ENCODE measurements at regions not wholly inside any gene's neighbourhood (a gene's known extent, or its start where the extent isn't known, plus 50 kb on each side); places are given as distances from the start of the nearest gene placed in this dataset.

DNA sequence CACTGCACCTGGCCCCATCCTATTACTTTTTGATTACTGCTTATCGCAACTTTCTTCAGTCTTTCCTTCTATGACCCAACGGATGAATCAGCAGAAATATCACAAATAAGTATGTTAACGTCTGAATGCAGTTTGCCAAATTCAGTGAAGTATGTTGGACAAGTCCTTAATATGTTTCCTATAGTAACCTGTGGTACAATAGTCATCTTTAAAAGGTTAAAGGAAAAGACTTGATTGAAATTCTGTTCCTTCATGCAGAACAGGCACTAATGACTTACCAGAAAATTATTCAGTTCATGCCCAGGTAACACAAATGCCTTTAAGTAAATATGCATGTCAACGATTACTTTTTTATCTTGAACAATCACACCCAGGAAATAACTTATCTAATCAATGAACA is 242.6 kb downstream of the KCTD12 start:
- TF ChIP-seq EZH2 (IDR thresholded peaks at IDR 0.05; ENCODE audit: low read length): no peak
- TF ChIP-seq, protein P1, sequence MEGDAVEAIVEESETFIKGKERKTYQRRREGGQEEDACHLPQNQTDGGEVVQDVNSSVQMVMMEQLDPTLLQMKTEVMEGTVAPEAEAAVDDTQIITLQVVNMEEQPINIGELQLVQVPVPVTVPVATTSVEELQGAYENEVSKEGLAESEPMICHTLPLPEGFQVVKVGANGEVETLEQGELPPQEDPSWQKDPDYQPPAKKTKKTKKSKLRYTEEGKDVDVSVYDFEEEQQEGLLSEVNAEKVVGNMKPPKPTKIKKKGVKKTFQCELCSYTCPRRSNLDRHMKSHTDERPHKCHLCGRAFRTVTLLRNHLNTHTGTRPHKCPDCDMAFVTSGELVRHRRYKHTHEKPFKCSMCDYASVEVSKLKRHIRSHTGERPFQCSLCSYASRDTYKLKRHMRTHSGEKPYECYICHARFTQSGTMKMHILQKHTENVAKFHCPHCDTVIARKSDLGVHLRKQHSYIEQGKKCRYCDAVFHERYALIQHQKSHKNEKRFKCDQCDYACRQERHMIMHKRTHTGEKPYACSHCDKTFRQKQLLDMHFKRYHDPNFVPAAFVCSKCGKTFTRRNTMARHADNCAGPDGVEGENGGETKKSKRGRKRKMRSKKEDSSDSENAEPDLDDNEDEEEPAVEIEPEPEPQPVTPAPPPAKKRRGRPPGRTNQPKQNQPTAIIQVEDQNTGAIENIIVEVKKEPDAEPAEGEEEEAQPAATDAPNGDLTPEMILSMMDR (optimal IDR thresholded peaks at IDR 0.05 in 1 of 3, IDR thresholded peaks at IDR 0.05 in 1 of 3, conservative IDR thresholded peaks at IDR 0.05 in 1 of 3; ENCODE audit: extremely low read depth in 1 of 3, insufficient read depth in 2 of 3, low read length in 3 of 3): no peak
- H3K9me1 ChIP-seq (ENCODE audit: control insufficient read depth, extremely low read depth, insufficient read depth, low read length): no peaks in the 10 kb centered on the region
- no peak for DNase-seq (ENCODE audit: low read depth, low spot score)
- no peaks in the 10 kb centered on the region for H3K36me3 ChIP-seq (ENCODE audit: control insufficient read depth in 2 of 2, extremely low read depth in 1 of 2, insufficient read depth in 2 of 2, low read length in 2 of 2)
- no peaks in the 10 kb centered on the region for H4K20me1 ChIP-seq (ENCODE audit: control insufficient read depth, extremely low read depth, insufficient read depth, low read length)
- no peak overlapping the region for H3K4me2 ChIP-seq (ENCODE audit: control insufficient read depth, extremely low read depth, insufficient read depth, low read depth, low read length)
- FAIRE-seq: no peak
- H3K4me3 ChIP-seq (ENCODE audit: control insufficient read depth in 2 of 3, extremely low read depth in 1 of 3, insufficient read depth in 2 of 3, low read depth in 1 of 3, low read length in 3 of 3): no peak overlapping the region
- H3K79me2 ChIP-seq (ENCODE audit: control insufficient read depth, insufficient read depth, low read length): no peaks in the 10 kb centered on the region
- no peak overlapping the region for H3K27ac ChIP-seq (ENCODE audit: control insufficient read depth, insufficient read depth, low read length)
- no peak overlapping the region for H3K9ac ChIP-seq (ENCODE audit: control insufficient read depth, extremely low read depth, insufficient read depth, low read length)
- no peaks in the 10 kb centered on the region for H3K4me1 ChIP-seq (ENCODE audit: control insufficient read depth, extremely low read depth, insufficient read depth, low read length)
- H3K27me3 ChIP-seq (ENCODE audit: control insufficient read depth, extremely low read depth, insufficient read depth, low read length): peaks cover 2% of the 10 kb centered on the region
- dilution Hi-C loops (cut with MboI; ENCODE audit: extremely low pct_ligation_motif_present, low sequenced_read_pairs): no loop called here
- no peaks in the 10 kb centered on the region for H3K9me3 ChIP-seq (ENCODE audit: control insufficient read depth, low read depth, low read length)
- no peak overlapping the region for H2AFZ ChIP-seq (ENCODE audit: control insufficient read depth, low read length)

DNA sequence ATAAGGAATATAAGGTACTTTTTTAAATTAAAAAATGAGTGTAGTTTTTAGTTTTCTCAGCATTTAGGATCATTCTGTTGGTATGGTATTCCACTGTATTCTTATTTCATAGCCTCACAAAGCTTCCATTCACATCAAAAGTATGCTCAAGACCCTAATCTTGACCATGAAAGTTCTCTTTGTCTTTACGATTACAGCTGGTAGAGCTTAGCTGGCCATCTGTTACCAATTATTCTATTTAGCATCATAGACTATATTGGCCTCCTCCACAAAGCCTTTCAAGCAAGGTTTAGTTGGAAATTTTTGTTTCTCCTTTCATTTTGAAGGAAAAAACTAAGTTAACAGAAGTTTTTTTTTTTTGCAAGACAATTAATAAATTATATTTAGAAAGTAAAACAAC is 245.1 kb downstream of the KCTD12 start:
- no peaks in the 10 kb centered on the region for H3K4me1 ChIP-seq (ENCODE audit: control insufficient read depth, extremely low read depth, insufficient read depth, low read length)
- no peak overlapping the region for H3K27ac ChIP-seq (ENCODE audit: control insufficient read depth, insufficient read depth, low read length)
- FAIRE-seq (no peak), DNase-seq (ENCODE audit: low read depth, low spot score) (no peak)
- H3K79me2 ChIP-seq (ENCODE audit: control insufficient read depth, insufficient read depth, low read length): no peaks in the 10 kb centered on the region
- H3K9me3 ChIP-seq (ENCODE audit: control insufficient read depth, low read depth, low read length): no peaks in the 10 kb centered on the region
- no peak for TF ChIP-seq EZH2 (IDR thresholded peaks at IDR 0.05; ENCODE audit: low read length)
- peaks cover 2% of the 10 kb centered on the region for H3K27me3 ChIP-seq (ENCODE audit: control insufficient read depth, extremely low read depth, insufficient read depth, low read length)
- H3K9me1 ChIP-seq (ENCODE audit: control insufficient read depth, extremely low read depth, insufficient read depth, low read length): no peaks in the 10 kb centered on the region
- dilution Hi-C loops (cut with MboI; ENCODE audit: extremely low pct_ligation_motif_present, low sequenced_read_pairs): no loop called here
- H3K4me2 ChIP-seq (ENCODE audit: control insufficient read depth, extremely low read depth, insufficient read depth, low read depth, low read length): no peak overlapping the region
- no peak overlapping the region for H3K4me3 ChIP-seq (ENCODE audit: control insufficient read depth in 2 of 3, extremely low read depth in 1 of 3, insufficient read depth in 2 of 3, low read depth in 1 of 3, low read length in 3 of 3)
- H4K20me1 ChIP-seq (ENCODE audit: control insufficient read depth, extremely low read depth, insufficient read depth, low read length): no peaks in the 10 kb centered on the region
- no peaks in the 10 kb centered on the region for H3K36me3 ChIP-seq (ENCODE audit: control insufficient read depth in 2 of 2, extremely low read depth in 1 of 2, insufficient read depth in 2 of 2, low read length in 2 of 2)
- H3K9ac ChIP-seq (ENCODE audit: control insufficient read depth, extremely low read depth, insufficient read depth, low read length): no peak overlapping the region
- H2AFZ ChIP-seq (ENCODE audit: control insufficient read depth, low read length): no peak overlapping the region

DNA sequence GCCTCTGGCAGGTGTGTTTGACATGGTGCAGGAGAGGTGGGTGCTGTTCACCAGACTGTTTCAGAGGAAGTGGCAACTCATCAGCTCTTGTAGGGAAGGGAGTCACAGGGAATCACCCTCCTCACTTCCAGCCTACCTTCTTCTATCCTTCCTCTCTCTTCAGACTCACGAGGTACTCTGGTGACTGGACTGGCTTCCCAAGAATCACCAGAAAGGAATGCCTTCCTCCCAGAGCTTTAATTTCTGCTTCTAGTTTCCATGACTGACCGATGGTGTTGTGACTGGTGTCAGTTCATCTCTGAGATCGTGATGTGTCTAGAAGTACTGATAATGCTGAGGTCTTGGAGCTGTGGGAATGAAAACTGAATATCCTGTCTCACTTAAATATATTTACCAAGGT is 247.3 kb downstream of the KCTD12 start:
- no peaks in the 10 kb centered on the region for H3K79me2 ChIP-seq (ENCODE audit: control insufficient read depth, insufficient read depth, low read length)
- H3K9ac ChIP-seq (ENCODE audit: control insufficient read depth, extremely low read depth, insufficient read depth, low read length): no peak overlapping the region
- TF ChIP-seq, protein P1 (optimal IDR thresholded peaks at IDR 0.05 in 1 of 3, IDR thresholded peaks at IDR 0.05 in 1 of 3, conservative IDR thresholded peaks at IDR 0.05 in 1 of 3; ENCODE audit: extremely low read depth in 1 of 3, insufficient read depth in 2 of 3, low read length in 3 of 3): no peak
- TF ChIP-seq EZH2 (IDR thresholded peaks at IDR 0.05; ENCODE audit: low read length): no peak
- no peaks in the 10 kb centered on the region for H3K36me3 ChIP-seq (ENCODE audit: control insufficient read depth in 2 of 2, extremely low read depth in 1 of 2, insufficient read depth in 2 of 2, low read length in 2 of 2)
- no peaks in the 10 kb centered on the region for H4K20me1 ChIP-seq (ENCODE audit: control insufficient read depth, extremely low read depth, insufficient read depth, low read length)
- H3K9me1 ChIP-seq (ENCODE audit: control insufficient read depth, extremely low read depth, insufficient read depth, low read length): no peaks in the 10 kb centered on the region
- H3K4me2 ChIP-seq (ENCODE audit: control insufficient read depth, extremely low read depth, insufficient read depth, low read depth, low read length): no peak overlapping the region
- H3K4me1 ChIP-seq (ENCODE audit: control insufficient read depth, extremely low read depth, insufficient read depth, low read length): no peaks in the 10 kb centered on the region
- no peak overlapping the region for H2AFZ ChIP-seq (ENCODE audit: control insufficient read depth, low read length)
- no peak overlapping the region for H3K4me3 ChIP-seq (ENCODE audit: control insufficient read depth in 2 of 3, extremely low read depth in 1 of 3, insufficient read depth in 2 of 3, low read depth in 1 of 3, low read length in 3 of 3)
- FAIRE-seq: no peak
- dilution Hi-C loops (cut with MboI; ENCODE audit: extremely low pct_ligation_motif_present, low sequenced_read_pairs): no loop called here
- no peaks in the 10 kb centered on the region for H3K9me3 ChIP-seq (ENCODE audit: control insufficient read depth, low read depth, low read length)
- peaks cover 2% of the 10 kb centered on the region for H3K27me3 ChIP-seq (ENCODE audit: control insufficient read depth, extremely low read depth, insufficient read depth, low read length)
- no peak overlapping the region for H3K27ac ChIP-seq (ENCODE audit: control insufficient read depth, insufficient read depth, low read length)
- no peak for DNase-seq (ENCODE audit: low read depth, low spot score)
